Trophoblast cell (in vitro differentiated cells and primary cell): ENCODE measurements at regions not wholly inside any gene's neighbourhood (a gene's known extent, or its start where the extent isn't known, plus 50 kb on each side); places are given as distances from the start of the nearest gene placed in this dataset.

ENCODE experiments used
- DNase-seq, 2 donors: peaks; one replicate each; pipeline ENCODE4 v3.0.0-alpha.2; 2016
- H2AFZ ChIP-seq: 2 replicates; pipeline ENCODE4 v1.6.1; 2013; ENCODE audit warnings: low read length, moderate library complexity, mild to moderate bottlenecking; ENCODE audit not compliant: insufficient read depth, poor library complexity
- H2AK5ac ChIP-seq: 2 replicates; pipeline ENCODE4 v1.6.1; 2013; ENCODE audit warnings: mild to moderate bottlenecking, low read length
- H2BK120ac ChIP-seq: 2 replicates; pipeline ENCODE4 v1.6.1; 2013; ENCODE audit warnings: low read length, mild to moderate bottlenecking, moderate library complexity; ENCODE audit not compliant: insufficient read depth, poor library complexity
- H2BK12ac ChIP-seq: 2 replicates; pipeline ENCODE4 v1.6.1; 2013; ENCODE audit warnings: mild to moderate bottlenecking, low read length, moderate library complexity
- H2BK5ac ChIP-seq: 2 replicates; pipeline ENCODE4 v1.6.1; 2013; ENCODE audit warnings: low read length, low read depth, moderate library complexity, mild to moderate bottlenecking; ENCODE audit not compliant: poor library complexity
- H3K14ac ChIP-seq: 2 replicates; pipeline ENCODE4 v1.6.1; 2013; ENCODE audit warnings: mild to moderate bottlenecking, low read length
- H3K18ac ChIP-seq: 2 replicates; pipeline ENCODE4 v1.6.1; 2013; ENCODE audit warnings: mild to moderate bottlenecking, low read length
- H3K23ac ChIP-seq: 2 replicates; pipeline ENCODE4 v1.6.1; 2013; ENCODE audit warnings: low read length
- H3K27ac ChIP-seq: 2 replicates; pipeline ENCODE4 v1.5.1; 2013; ENCODE audit warnings: low read depth, mild to moderate bottlenecking, inconsistent platforms, low read length, moderate library complexity
- H3K27me3 ChIP-seq: 2 replicates; pipeline ENCODE4 v1.6.1; 2013; ENCODE audit warnings: inconsistent platforms, mild to moderate bottlenecking, low read length, moderate library complexity; ENCODE audit not compliant: insufficient read depth
- H3K36me3 ChIP-seq, 2 experiments: 1 replicate in 1 of 2; 2 replicates in 1 of 2; pipeline ENCODE4 v1.6.1; 2013; ENCODE audit warnings: low read length in 2 of 2, mild to moderate bottlenecking in 2 of 2, moderate library complexity in 1 of 2; ENCODE audit not compliant: insufficient read depth in 2 of 2, control insufficient read depth in 1 of 2
- H3K4ac ChIP-seq: 2 replicates; pipeline ENCODE4 v1.6.1; 2013; ENCODE audit warnings: low read depth, mild to moderate bottlenecking, low read length, moderate library complexity
- H3K4me1 ChIP-seq, 2 experiments: 1 replicate in 1 of 2; 2 replicates in 1 of 2; pipeline ENCODE4 v1.6.1; 2013; ENCODE audit warnings: low read length in 2 of 2, mild to moderate bottlenecking in 2 of 2, moderate library complexity in 1 of 2; ENCODE audit not compliant: insufficient read depth in 2 of 2, control insufficient read depth in 1 of 2
- H3K4me2 ChIP-seq: 2 replicates; pipeline ENCODE4 v1.6.1; 2013; ENCODE audit warnings: inconsistent platforms, mild to moderate bottlenecking, low read length, moderate library complexity
- H3K4me3 ChIP-seq: 2 replicates; pipeline ENCODE4 v1.5.1; 2013; ENCODE audit warnings: mild to moderate bottlenecking, low read depth, low read length, inconsistent platforms
- H3K79me1 ChIP-seq: one replicate; pipeline ENCODE4 v1.6.1; 2013; ENCODE audit warnings: low read length
- H3K79me2 ChIP-seq: 2 replicates; pipeline ENCODE4 v1.6.1; 2013; ENCODE audit warnings: low read length, mild to moderate bottlenecking; ENCODE audit not compliant: control insufficient read depth, insufficient read depth, poor library complexity
- H3K9ac ChIP-seq: 2 replicates; pipeline ENCODE4 v1.6.1; 2013; ENCODE audit warnings: mild to moderate bottlenecking, low read length
- H3K9me3 ChIP-seq: 2 replicates; pipeline ENCODE4 v1.6.1; 2013; ENCODE audit warnings: low read depth, mild to moderate bottlenecking, control low read depth, inconsistent platforms, low read length; ENCODE audit not compliant: insufficient read depth
- H4K12ac ChIP-seq: 2 replicates; pipeline ENCODE4 v1.6.1; 2013; ENCODE audit warnings: low read depth, mild to moderate bottlenecking, low read length, moderate library complexity
- H4K8ac ChIP-seq: 2 replicates; pipeline ENCODE4 v1.6.1; 2013; ENCODE audit warnings: low read depth, mild to moderate bottlenecking, low read length, moderate library complexity
- H4K91ac ChIP-seq: one replicate; pipeline ENCODE4 v1.6.1; 2013; ENCODE audit warnings: low read depth, mild to moderate bottlenecking, low read length, moderate library complexity
- WGBS: extraction: QIAGEN DNeasy Blood & Tissue Kit; methylation state at CpG from one replicate; pipeline ENCODE4 v1.1.7; 2013; ENCODE audit warnings: missing lambda C conversion rate; ENCODE audit not compliant: insufficient read length, insufficient coverage; ENCODE audit errors: extremely low coverage; 5-methylcytosine and 5-hydroxymethylcytosine counted together

DNA sequence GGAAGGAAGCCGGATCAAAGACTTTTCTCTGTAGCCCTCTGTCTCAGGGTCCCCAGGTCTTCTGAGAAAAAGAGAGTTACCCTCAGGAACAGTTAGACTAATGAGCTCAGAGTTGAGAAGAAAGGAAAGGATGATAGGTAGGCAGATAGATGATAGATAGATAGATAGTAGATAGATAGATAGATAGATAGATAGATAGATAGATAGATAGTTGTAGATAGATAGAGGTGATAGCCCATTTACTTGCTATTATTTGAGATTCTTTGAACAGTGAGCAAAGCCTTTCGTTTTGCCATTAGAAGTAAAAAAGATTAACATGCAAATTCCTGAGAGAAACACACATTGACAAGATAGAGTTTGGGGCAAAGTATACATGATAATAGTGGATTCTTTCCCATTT, 86.9 kb upstream of the KIT start:
- Histone ChIP-seq H3K36me3 (no peaks in the 10 kb centered on the region), H4K8ac (no peak overlapping the region), H2BK12ac (no peak overlapping the region), H3K18ac (no peak overlapping the region), H4K12ac (no peak overlapping the region), H3K4me3 (no peak overlapping the region), H2BK120ac (no peak overlapping the region), H3K14ac (no peak overlapping the region), H3K23ac (no peak overlapping the region), H3K27ac (no peak overlapping the region), H3K9ac (no peak overlapping the region), H3K79me1 (no peaks in the 10 kb centered on the region), H3K27me3 (no peaks in the 10 kb centered on the region), H3K9me3 (no peaks in the 10 kb centered on the region), H2BK5ac (no peak overlapping the region), H3K4ac (no peak overlapping the region), H2AFZ (no peak overlapping the region), H3K4me2 (no peak overlapping the region), H2AK5ac (no peak overlapping the region), H3K79me2 (no peaks in the 10 kb centered on the region), H4K91ac (no peak overlapping the region), H3K4me1 (peaks cover 3 to 6% of the 10 kb centered on the region in 2 experiments)
- WGBS = no CpG with 5 or more reads among the region's 2 CpGs
- DNase-seq = no peak

GRCh38 chr4:54571293-54572151, 86.2 kb upstream of the KIT start:
- Histone ChIP-seq H2AK5ac (no peak overlapping the region), H3K9ac (no peak overlapping the region), H3K9me3 (no peaks in the 10 kb centered on the region), H3K23ac (no peak overlapping the region), H3K36me3 (no peaks in the 10 kb centered on the region), H2BK120ac (no peak overlapping the region), H3K14ac (no peak overlapping the region), H3K4me1 (peaks cover 3 to 6% of the 10 kb centered on the region in 2 experiments), H3K27ac (no peak overlapping the region), H3K4ac (no peak overlapping the region), H3K79me2 (no peaks in the 10 kb centered on the region), H4K12ac (no peak overlapping the region), H2AFZ (no peak overlapping the region), H4K8ac (no peak overlapping the region), H2BK12ac (no peak overlapping the region), H4K91ac (no peak overlapping the region), H3K4me2 (no peak overlapping the region), H3K18ac (no peak overlapping the region), H2BK5ac (no peak overlapping the region), H3K27me3 (no peaks in the 10 kb centered on the region), H3K4me3 (no peak overlapping the region), H3K79me1 (no peaks in the 10 kb centered on the region)
- DNase-seq = no peak
- no CpG with 5 or more reads among the region's 12 CpGs for WGBS

GRCh38 chr4:54572152-54572542, 85.6 kb upstream of the KIT start:
- no peaks in the 10 kb centered on the region for H3K9me3 ChIP-seq
- no peaks in the 10 kb centered on the region for H3K27me3 ChIP-seq
- H3K14ac ChIP-seq = no peak overlapping the region
- no peaks in the 10 kb centered on the region for H3K79me2 ChIP-seq
- H3K4me3 ChIP-seq = no peak overlapping the region
- H3K4me1 ChIP-seq = peaks cover 3 to 6% of the 10 kb centered on the region in 2 experiments
- no peak overlapping the region for H4K12ac ChIP-seq
- no peak overlapping the region for H2BK12ac ChIP-seq
- H3K23ac ChIP-seq = no peak overlapping the region
- H3K4ac ChIP-seq = no peak overlapping the region
- H2BK5ac ChIP-seq = no peak overlapping the region
- no peak overlapping the region for H4K8ac ChIP-seq
- no peak overlapping the region for H3K4me2 ChIP-seq
- H3K9ac ChIP-seq = no peak overlapping the region
- no peak overlapping the region for H3K27ac ChIP-seq
- H3K18ac ChIP-seq = no peak overlapping the region
- no peak for DNase-seq
- H4K91ac ChIP-seq = no peak overlapping the region
- no peaks in the 10 kb centered on the region for H3K36me3 ChIP-seq
- H2AK5ac ChIP-seq = no peak overlapping the region
- H2BK120ac ChIP-seq = no peak overlapping the region
- H2AFZ ChIP-seq = no peak overlapping the region
- H3K79me1 ChIP-seq = no peaks in the 10 kb centered on the region

DNA sequence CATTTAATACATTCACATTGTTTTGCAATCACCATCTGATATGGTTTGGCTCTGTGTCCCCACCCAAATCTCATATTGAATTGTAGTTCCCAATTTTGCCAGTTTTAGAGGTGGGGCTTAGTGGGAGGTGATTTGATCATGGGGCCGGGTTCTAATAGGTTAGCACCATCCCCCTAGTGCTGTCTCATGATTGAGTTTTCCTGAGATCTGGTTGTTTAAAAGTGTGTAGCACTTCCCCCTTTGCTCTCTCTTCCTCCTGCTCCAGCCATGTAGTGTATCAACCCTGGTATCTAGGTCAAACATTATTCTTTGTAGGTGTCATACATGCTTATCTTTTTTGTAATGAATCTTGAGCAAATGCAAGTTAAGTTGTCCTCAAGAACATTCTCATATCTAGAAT, 83.3 kb upstream of the KIT start:
- no peak overlapping the region for H3K18ac ChIP-seq
- no CpG with 5 or more reads among the region's 1 CpG for WGBS
- no peak overlapping the region for H2BK5ac ChIP-seq
- H3K9ac ChIP-seq = no peak overlapping the region
- no peak overlapping the region for H4K91ac ChIP-seq
- no peaks in the 10 kb centered on the region for H3K4me1 ChIP-seq
- H2BK12ac ChIP-seq = no peak overlapping the region
- no peaks in the 10 kb centered on the region for H3K79me2 ChIP-seq
- no peak overlapping the region for H3K14ac ChIP-seq
- no peak overlapping the region for H3K4me3 ChIP-seq
- peak in 1 of 2 donors; percentile 23 for DNase-seq
- H3K4ac ChIP-seq = no peak overlapping the region
- no peak overlapping the region for H3K4me2 ChIP-seq
- no peak overlapping the region for H2AK5ac ChIP-seq
- no peaks in the 10 kb centered on the region for H3K9me3 ChIP-seq
- no peaks in the 10 kb centered on the region for H3K79me1 ChIP-seq
- no peak overlapping the region for H2AFZ ChIP-seq
- H3K36me3 ChIP-seq = no peaks in the 10 kb centered on the region
- no peaks in the 10 kb centered on the region for H3K27me3 ChIP-seq
- H2BK120ac ChIP-seq = no peak overlapping the region
- H4K12ac ChIP-seq = no peak overlapping the region
- no peak overlapping the region for H3K27ac ChIP-seq
- H3K23ac ChIP-seq = no peak overlapping the region
- H4K8ac ChIP-seq = no peak overlapping the region
